ENCODE measurements at regions not wholly inside any gene's neighbourhood (a gene's known extent, or its start where the extent isn't known, plus 50 kb on each side); places are given as distances from the start of the nearest gene placed in this dataset.
A peak's percentile ranks its signal among the peaks of the same experiment; 100 is the strongest.
"Not testable (repeated sequence)": the region's sequence is repeated elsewhere in the genome, so short reads cannot be mapped to it uniquely, and the experiment has no call there.

- no peak for DNase-seq
Observed at GRCh38 chr12:87082756-87083155, 826.6 kb upstream of the MGAT4C start.

- no peak for DNase-seq
Observed at GRCh38 chr12:87074781-87075180, 818.6 kb upstream of the MGAT4C start.

GRCh38 chr12:87066326-87066725, 810.1 kb upstream of the MGAT4C start:
- DNase-seq = no peak

- no peak for DNase-seq
Observed at GRCh38 chr12:87059231-87059630, 803.0 kb upstream of the MGAT4C start.

GRCh38 chr12:87054226-87054625, 798.0 kb upstream of the MGAT4C start:
- DNase-seq = no peak

- DNase-seq = no peak
Observed at GRCh38 chr12:87051621-87052020, 795.4 kb upstream of the MGAT4C start.

GRCh38 chr12:87047691-87048090, 791.5 kb upstream of the MGAT4C start:
- no peak for DNase-seq

- no peak for DNase-seq
Observed at GRCh38 chr12:87039536-87039935, 783.3 kb upstream of the MGAT4C start.

GRCh38 chr12:87038098-87038497, 781.9 kb upstream of the MGAT4C start:
- DNase-seq = no peak

- DNase-seq = no peak
Observed at GRCh38 chr12:87025976-87026375, 769.8 kb upstream of the MGAT4C start.

- no peak for DNase-seq
Observed at GRCh38 chr12:87021400-87021799, 765.2 kb upstream of the MGAT4C start.

GRCh38 chr12:87020071-87020470, 763.9 kb upstream of the MGAT4C start:
- no peak for DNase-seq

GRCh38 chr12:87015352-87015751, 759.2 kb upstream of the MGAT4C start:
- no peak for DNase-seq

GRCh38 chr12:87008785-87009384, 752.7 kb upstream of the MGAT4C start:
- peak; percentile 1 for DNase-seq

- DNase-seq = no peak
Observed at GRCh38 chr12:87001102-87001501, 744.9 kb upstream of the MGAT4C start.

- DNase-seq = no peak
Observed at GRCh38 chr12:86985298-86985697, 729.1 kb upstream of the MGAT4C start.

GRCh38 chr12:86970595-86970994, 714.4 kb upstream of the MGAT4C start:
- not testable (repeated sequence) for DNase-seq

- DNase-seq = no peak
Observed at GRCh38 chr12:86959766-86960458, 703.7 kb upstream of the MGAT4C start.

GRCh38 chr12:86950444-86950843, 694.3 kb upstream of the MGAT4C start:
- DNase-seq = peak; percentile 6

- no peak for DNase-seq
Observed at GRCh38 chr12:86950043-86950442, 693.9 kb upstream of the MGAT4C start.

- no peak for DNase-seq
Observed at GRCh38 chr12:86948851-86949250, 692.7 kb upstream of the MGAT4C start.

- no peak for DNase-seq
Observed at GRCh38 chr12:86945685-86946196, 689.5 kb upstream of the MGAT4C start.

GRCh38 chr12:86944197-86944819, 688.1 kb upstream of the MGAT4C start:
- DNase-seq = not testable (repeated sequence)
